Astrocyte (in vitro differentiated cells and primary cell): ENCODE measurements at regions not wholly inside any gene's neighbourhood (a gene's known extent, or its start where the extent isn't known, plus 50 kb on each side); places are given as distances from the start of the nearest gene placed in this dataset.

ENCODE experiments used
- DNase-seq: peaks from one replicate; pipeline ENCODE4 v3.0.0-alpha.2; 2010; ENCODE audit warnings: low read depth
- FAIRE-seq: peaks from 2 replicates; lab custom pipeline; 2011; peaks lifted over from hg19 to GRCh38; lab: Jason Lieb, UNC
- H2AFZ ChIP-seq: 2 replicates; pipeline ENCODE4 v1.6.0; 2012; ENCODE audit warnings: low read depth, low read length, inconsistent platforms
- H3K27ac ChIP-seq: 2 replicates; pipeline ENCODE4 v1.5.1; 2011; ENCODE audit warnings: low read depth, low read length, inconsistent platforms
- H3K27me3 ChIP-seq: 2 replicates; pipeline ENCODE4 v1.6.0; 2011; ENCODE audit warnings: low read length, inconsistent platforms; ENCODE audit not compliant: insufficient read depth
- H3K36me3 ChIP-seq: 2 replicates; pipeline ENCODE4 v1.5.1; 2011; ENCODE audit warnings: low read length, inconsistent platforms; ENCODE audit not compliant: insufficient read depth
- H3K4me1 ChIP-seq: 2 replicates; pipeline ENCODE4 v1.5.1; 2011; ENCODE audit warnings: low read length, inconsistent platforms; ENCODE audit not compliant: insufficient read depth
- H3K4me2 ChIP-seq: 2 replicates; pipeline ENCODE4 v1.6.0; 2012; ENCODE audit warnings: low read length, inconsistent platforms
- H3K4me3 ChIP-seq: 2 replicates; pipeline ENCODE4 v1.5.1; 2011; ENCODE audit warnings: low read depth, mild to moderate bottlenecking, low read length, inconsistent platforms; ENCODE audit not compliant: insufficient read depth
- H3K79me2 ChIP-seq: 2 replicates; pipeline ENCODE4 v1.6.0; 2012; ENCODE audit warnings: mild to moderate bottlenecking, low read length, inconsistent platforms; ENCODE audit not compliant: insufficient read depth
- H3K9ac ChIP-seq: 2 replicates; pipeline ENCODE4 v1.6.0; 2012; ENCODE audit warnings: mild to moderate bottlenecking, low read length, inconsistent platforms
- H3K9me3 ChIP-seq: 2 replicates; pipeline ENCODE4 v1.5.1; 2012; ENCODE audit warnings: low read depth, mild to moderate bottlenecking, low read length, inconsistent platforms; ENCODE audit not compliant: insufficient read depth
- H4K20me1 ChIP-seq: 2 replicates; pipeline ENCODE4 v1.6.0; 2012; ENCODE audit warnings: low read length, inconsistent platforms; ENCODE audit not compliant: insufficient read depth
- H3K27ac Mint-ChIP-seq: one replicate; pipeline ENCODE4 v1.8.0; 2021; ENCODE audit warnings: mild to moderate bottlenecking, mixed read lengths; ENCODE audit not compliant: unreplicated experiment
- H3K27me3 Mint-ChIP-seq: one replicate; pipeline ENCODE4 v1.8.0; 2021; ENCODE audit warnings: low read depth, mixed read lengths; ENCODE audit not compliant: unreplicated experiment
- H3K36me3 Mint-ChIP-seq: one replicate; pipeline ENCODE4 v1.8.0; 2021; ENCODE audit warnings: low read depth, mixed read lengths; ENCODE audit not compliant: unreplicated experiment
- H3K4me1 Mint-ChIP-seq: one replicate; pipeline ENCODE4 v1.8.0; 2021; ENCODE audit warnings: low read depth, mixed read lengths; ENCODE audit not compliant: unreplicated experiment
- H3K4me3 Mint-ChIP-seq: one replicate; pipeline ENCODE4 v1.8.0; 2021; ENCODE audit warnings: mild to moderate bottlenecking, moderate library complexity, mixed read lengths; ENCODE audit not compliant: unreplicated experiment
- H3K9me3 Mint-ChIP-seq: one replicate; pipeline ENCODE4 v1.8.0; 2021; ENCODE audit warnings: mild to moderate bottlenecking, mixed read lengths; ENCODE audit not compliant: unreplicated experiment
- CTCF ChIP-seq: IDR thresholded peaks from 2 replicates; pipeline ENCODE4 v1.5.1; 2011; ENCODE audit warnings: low read depth, mild to moderate bottlenecking, inconsistent platforms, low read length, moderate library complexity; ENCODE audit not compliant: insufficient read depth
- EZH2 ChIP-seq: IDR thresholded peaks from 2 replicates; pipeline ENCODE4 v1.6.1; 2012; ENCODE audit warnings: mild to moderate bottlenecking, low read length, inconsistent platforms; ENCODE audit not compliant: insufficient read depth

DNA sequence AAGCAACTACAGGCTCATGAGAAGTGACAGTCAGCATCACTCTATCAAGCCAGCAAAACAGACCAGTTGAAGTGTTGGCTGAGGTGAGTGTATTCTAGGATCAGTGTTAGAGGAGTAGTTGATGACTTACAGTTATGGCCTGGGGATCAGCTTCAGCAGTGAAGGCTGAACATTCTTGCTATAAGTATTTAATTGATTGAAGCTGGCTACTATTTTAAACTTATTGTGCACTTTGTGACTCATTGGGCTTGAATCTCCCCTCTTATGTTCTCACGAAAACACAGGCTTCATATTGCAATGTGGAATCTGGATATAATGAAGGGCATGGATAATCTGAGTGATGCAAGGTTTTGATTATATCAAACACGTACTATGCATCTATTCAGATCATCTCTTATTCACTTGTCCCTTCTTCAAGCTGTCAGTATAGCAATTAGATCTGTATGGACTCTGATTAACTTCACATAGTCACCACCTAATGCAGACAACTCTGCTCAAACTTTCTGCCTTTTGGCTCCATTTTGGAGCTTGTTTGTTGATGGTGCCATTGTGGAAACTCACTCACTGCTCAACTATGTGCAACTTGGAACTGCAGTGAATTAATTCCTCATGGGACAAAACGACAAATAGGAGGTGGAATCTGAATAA lies 309.2 kb downstream of the SLC16A7 start:
- Mint-ChIP-seq H3K4me3 (no peak overlapping the region), H3K4me1 (no peaks in the 10 kb centered on the region), H3K27ac (no peak overlapping the region), H3K36me3 (no peaks in the 10 kb centered on the region), H3K9me3 (no peaks in the 10 kb centered on the region), H3K27me3 (no peaks in the 10 kb centered on the region)
- peak overlapping the region; percentile 42 for H3K4me2 ChIP-seq
- peak overlapping the region; percentile 34 for H3K27ac ChIP-seq
- no peaks in the 10 kb centered on the region for H3K9me3 ChIP-seq
- no peaks in the 10 kb centered on the region for H4K20me1 ChIP-seq
- H3K79me2 ChIP-seq, result no peaks in the 10 kb centered on the region
- TF ChIP-seq CTCF, result no peak
- no peak overlapping the region for H3K4me3 ChIP-seq
- FAIRE-seq (peak; percentile 83), DNase-seq (peak; percentile 79)
- H3K4me1 ChIP-seq, result peaks cover 10% of the 10 kb centered on the region
- no peaks in the 10 kb centered on the region for H3K36me3 ChIP-seq
- H3K27me3 ChIP-seq, result no peaks in the 10 kb centered on the region
- peak overlapping the region; percentile 18 for H2AFZ ChIP-seq
- H3K9ac ChIP-seq, result no peak overlapping the region

DNA sequence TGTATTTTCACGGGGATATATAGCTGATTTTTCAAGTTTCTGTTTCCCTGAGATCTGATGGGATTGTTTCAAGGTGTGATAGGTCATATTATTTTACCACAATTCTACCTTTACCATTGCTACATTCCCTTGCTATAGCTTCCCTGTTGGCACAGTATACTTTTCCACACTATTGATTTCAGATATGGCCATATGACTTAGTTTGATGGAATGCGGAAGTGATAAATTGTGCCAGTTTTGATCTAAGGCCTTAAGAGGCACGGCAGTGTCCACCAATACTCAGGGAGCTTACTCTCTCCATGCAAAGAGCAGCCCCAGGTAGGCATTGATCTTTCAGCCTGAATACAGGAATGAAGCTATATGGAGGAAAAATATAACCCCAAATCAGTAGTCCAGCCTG lies 315.7 kb downstream of the SLC16A7 start:
- no peak overlapping the region for H3K4me2 ChIP-seq
- DNase-seq, result no peak
- H3K4me3 ChIP-seq, result no peak overlapping the region
- H3K27ac ChIP-seq, result no peak overlapping the region
- Mint-ChIP-seq H3K27ac (no peak overlapping the region), H3K4me1 (no peaks in the 10 kb centered on the region), H3K4me3 (no peak overlapping the region), H3K36me3 (no peaks in the 10 kb centered on the region), H3K27me3 (no peaks in the 10 kb centered on the region), H3K9me3 (no peaks in the 10 kb centered on the region)
- H4K20me1 ChIP-seq, result no peaks in the 10 kb centered on the region
- TF ChIP-seq EZH2, result no peak
- no peak for TF ChIP-seq CTCF
- H2AFZ ChIP-seq, result no peak overlapping the region
- no peaks in the 10 kb centered on the region for H3K9me3 ChIP-seq
- no peak overlapping the region for H3K9ac ChIP-seq
- H3K79me2 ChIP-seq, result no peaks in the 10 kb centered on the region
- H3K4me1 ChIP-seq, result no peaks in the 10 kb centered on the region
- FAIRE-seq, result no peak
- no peaks in the 10 kb centered on the region for H3K36me3 ChIP-seq
- H3K27me3 ChIP-seq, result no peaks in the 10 kb centered on the region

- DNase-seq, result no peak
- Mint-ChIP-seq H3K4me1 (no peaks in the 10 kb centered on the region), H3K27ac (no peak overlapping the region), H3K9me3 (no peaks in the 10 kb centered on the region), H3K36me3 (no peaks in the 10 kb centered on the region), H3K27me3 (no peaks in the 10 kb centered on the region), H3K4me3 (no peak overlapping the region)
- no peak overlapping the region for H3K4me3 ChIP-seq
- no peak overlapping the region for H3K9ac ChIP-seq
- no peaks in the 10 kb centered on the region for H3K36me3 ChIP-seq
- no peak for FAIRE-seq
- no peaks in the 10 kb centered on the region for H3K4me1 ChIP-seq
- H3K79me2 ChIP-seq, result no peaks in the 10 kb centered on the region
- H3K27ac ChIP-seq, result no peak overlapping the region
- H3K4me2 ChIP-seq, result no peak overlapping the region
- H3K27me3 ChIP-seq, result no peaks in the 10 kb centered on the region
- H3K9me3 ChIP-seq, result no peaks in the 10 kb centered on the region
- H4K20me1 ChIP-seq, result no peaks in the 10 kb centered on the region
- TF ChIP-seq CTCF, result no peak
- TF ChIP-seq EZH2, result no peak
- H2AFZ ChIP-seq, result no peak overlapping the region
Observed at GRCh38 chr12:59916988-59917387, 321.2 kb downstream of the SLC16A7 start.
